MM.1S (cell line): ENCODE measurements at regions not wholly inside any gene's neighbourhood (a gene's known extent, or its start where the extent isn't known, plus 50 kb on each side); places are given as distances from the start of the nearest gene placed in this dataset.

Source experiments
- DNase-seq: peaks from one replicate; pipeline ENCODE4 v3.0.0-alpha.2; 2015
- H2AFZ ChIP-seq: fragments of 300-600 bp; sonication (generic); 2 replicates; pipeline ENCODE4 v1.6.0; 2016; ENCODE audit warnings: antibody characterized with exemption, low read length
- H3F3A ChIP-seq: fragments of 300-600 bp; sonication (generic); 2 replicates; pipeline ENCODE4 v1.6.1; 2016; ENCODE audit warnings: mild to moderate bottlenecking, antibody characterized with exemption, low read length, moderate library complexity, mixed read lengths; ENCODE audit not compliant: insufficient read depth
- H3K27ac ChIP-seq: fragments of 300-600 bp; sonication (generic); 2 replicates; pipeline ENCODE4 v1.5.1; 2016; ENCODE audit warnings: mild to moderate bottlenecking, low read length
- H3K27me3 ChIP-seq: fragments of 300-600 bp; sonication (generic); replicated peaks from 2 replicates; pipeline ENCODE4 v1.6.0; 2016; ENCODE audit warnings: low read length; ENCODE audit not compliant: insufficient read depth
- H3K36me3 ChIP-seq: fragments of 300-600 bp; sonication (generic); replicated peaks from 2 replicates; pipeline ENCODE4 v1.6.1; 2016; ENCODE audit warnings: mild to moderate bottlenecking, low read length, mixed read lengths; ENCODE audit not compliant: insufficient read depth
- H3K4me1 ChIP-seq: fragments of 300-600 bp; sonication (generic); 2 replicates; pipeline ENCODE4 v1.6.1; 2016; ENCODE audit warnings: low read length, mixed read lengths
- H3K4me2 ChIP-seq: fragments of 300-600 bp; sonication (generic); 2 replicates; pipeline ENCODE4 v1.6.0; 2016; ENCODE audit warnings: low read depth, low read length
- H3K4me3 ChIP-seq: fragments of 300-600 bp; sonication (generic); 2 replicates; pipeline ENCODE4 v1.5.1; 2016; ENCODE audit warnings: low read length, mixed read lengths
- H3K79me2 ChIP-seq: fragments of 300-600 bp; sonication (generic); 2 replicates; pipeline ENCODE4 v1.6.1; 2016; ENCODE audit warnings: mixed run types, low read length, mixed read lengths
- H3K9ac ChIP-seq: fragments of 300-600 bp; sonication (generic); 2 replicates; pipeline ENCODE4 v1.6.1; 2016; ENCODE audit warnings: low read length, mixed read lengths
- H3K9me2 ChIP-seq: fragments of 300-600 bp; sonication (generic); replicated peaks from 2 replicates; pipeline ENCODE4 v1.6.1; 2016; ENCODE audit warnings: mild to moderate bottlenecking, low read length, mixed read lengths; ENCODE audit not compliant: insufficient read depth
- H3K9me3 ChIP-seq: fragments of 300-600 bp; sonication (generic); replicated peaks from 2 replicates; pipeline ENCODE4 v1.6.1; 2016; ENCODE audit warnings: mild to moderate bottlenecking, low read length, mixed read lengths; ENCODE audit not compliant: insufficient read depth
- H4K20me1 ChIP-seq: fragments of 300-600 bp; sonication (generic); 2 replicates; pipeline ENCODE4 v1.6.1; 2016; ENCODE audit warnings: mild to moderate bottlenecking, low read length, moderate library complexity, mixed read lengths; ENCODE audit not compliant: insufficient read depth
- CTCF ChIP-seq: fragments of 300-600 bp; sonication (generic); IDR thresholded peaks from 2 replicates; pipeline ENCODE4 v1.5.1; 2016; ENCODE audit warnings: antibody characterized with exemption, low read length, mixed read lengths
- EZH2 ChIP-seq: fragments of 300-600 bp; sonication (generic); optimal IDR thresholded peaks from 2 replicates; pipeline ENCODE3; 2017; ENCODE audit warnings: low read depth, mild to moderate bottlenecking, antibody characterized with exemption, low read length, mixed read lengths
- EZH2phosphoT487 ChIP-seq: fragments of 300-600 bp; sonication (generic); IDR thresholded peaks from 2 replicates; pipeline ENCODE4 v1.6.1; 2018; ENCODE audit warnings: antibody characterized with exemption, low read length

GRCh38 chr6:6515691-6516607 is 72.6 kb upstream of the LY86 start:
- no peaks in the 10 kb centered on the region for H3K27me3 ChIP-seq
- no peak overlapping the region for H3K9ac ChIP-seq

GRCh38 chr6:6516666-6517458 is 71.7 kb upstream of the LY86 start:
- H3K9ac ChIP-seq: no peak overlapping the region
- H4K20me1 ChIP-seq: no peaks in the 10 kb centered on the region
- TF ChIP-seq EZH2: no peak
- no peak for TF ChIP-seq CTCF
- no peak for TF ChIP-seq EZH2phosphoT487
- H3K79me2 ChIP-seq: no peaks in the 10 kb centered on the region
- no peak overlapping the region for H2AFZ ChIP-seq
- H3K4me1 ChIP-seq: no peaks in the 10 kb centered on the region
- H3K4me3 ChIP-seq: no peak overlapping the region
- H3F3A ChIP-seq: no peaks in the 10 kb centered on the region
- no peaks in the 10 kb centered on the region for H3K27me3 ChIP-seq
- H3K27ac ChIP-seq: no peak overlapping the region
- DNase-seq: no peak
- H3K9me3 ChIP-seq: no peaks in the 10 kb centered on the region
- H3K4me2 ChIP-seq: no peak overlapping the region
- H3K36me3 ChIP-seq: no peaks in the 10 kb centered on the region
- no peaks in the 10 kb centered on the region for H3K9me2 ChIP-seq

More at GRCh38 chr6:6515691-6516607, 72.6 kb upstream of the LY86 start:
- Histone ChIP-seq H3K4me3 (no peak overlapping the region), H4K20me1 (no peaks in the 10 kb centered on the region), H3K9me2 (no peaks in the 10 kb centered on the region), H3K36me3 (no peaks in the 10 kb centered on the region), H3K79me2 (no peaks in the 10 kb centered on the region), H3K9me3 (no peaks in the 10 kb centered on the region), H3K4me1 (no peaks in the 10 kb centered on the region), H3F3A (no peaks in the 10 kb centered on the region), H3K27ac (no peak overlapping the region), H2AFZ (no peak overlapping the region), H3K4me2 (no peak overlapping the region)
- no peak for DNase-seq
- TF ChIP-seq EZH2: no peak
- no peak for TF ChIP-seq CTCF
- TF ChIP-seq EZH2phosphoT487: no peak

- no peak for TF ChIP-seq EZH2phosphoT487
- no peak for TF ChIP-seq CTCF
- TF ChIP-seq EZH2: no peak
- no peak overlapping the region for H2AFZ ChIP-seq
- H3K9me2 ChIP-seq: no peaks in the 10 kb centered on the region
- no peaks in the 10 kb centered on the region for H3K27me3 ChIP-seq
- no peaks in the 10 kb centered on the region for H3K4me1 ChIP-seq
- H3F3A ChIP-seq: no peaks in the 10 kb centered on the region
- H3K36me3 ChIP-seq: no peaks in the 10 kb centered on the region
- H3K9me3 ChIP-seq: no peaks in the 10 kb centered on the region
- DNase-seq: no peak
- no peak overlapping the region for H3K4me2 ChIP-seq
- no peak overlapping the region for H3K27ac ChIP-seq
- H4K20me1 ChIP-seq: no peaks in the 10 kb centered on the region
- no peak overlapping the region for H3K4me3 ChIP-seq
- no peak overlapping the region for H3K9ac ChIP-seq
- H3K79me2 ChIP-seq: no peaks in the 10 kb centered on the region
Observed at GRCh38 chr6:6518631-6519427, 69.7 kb upstream of the LY86 start.
